Vagina (tissue), 2 donors: ENCODE measurements at regions not wholly inside any gene's neighbourhood (a gene's known extent, or its start where the extent isn't known, plus 50 kb on each side); places are given as distances from the start of the nearest gene placed in this dataset.
A peak's percentile ranks its signal among the peaks of the same experiment; 100 is the strongest.
"Not testable (repeated sequence)": the region's sequence is repeated elsewhere in the genome, so short reads cannot be mapped to it uniquely, and the experiment has no call there.

Experiments
- DNase-seq, 2 donors: peaks; one replicate each; pipeline ENCODE4 v3.0.0-alpha.2; 2017; ENCODE audit errors: extremely low spot score in 2 of 2
- H3K27ac ChIP-seq: fragments of 200-600 bp; sonication (generic); one replicate; pipeline ENCODE4 v1.5.1; 2019
- H3K27me3 ChIP-seq: fragments of 200-600 bp; sonication (generic); one replicate; pipeline ENCODE4 v1.5.1; 2019
- H3K36me3 ChIP-seq, 2 donors: fragments of 200-600 bp; sonication (generic); one replicate each; pipeline ENCODE4 v1.5.1; 2017 to 2019
- H3K4me1 ChIP-seq: fragments of 200-600 bp; sonication (generic); one replicate; pipeline ENCODE4 v1.5.1; 2019
- H3K4me3 ChIP-seq, 2 donors: fragments of 200-600 bp; sonication (generic); 1 replicate in 1 of 2; 2 replicates in 1 of 2; pipeline ENCODE4 v1.5.1; 2016 to 2019
- H3K9me3 ChIP-seq: fragments of 200-600 bp; sonication (generic); one replicate; pipeline ENCODE4 v1.5.1; 2019
- POLR2A ChIP-seq, 2 donors: fragments of 450-650 bp; IDR thresholded peaks; one replicate each; pipeline ENCODE4 v1.6.1; 2017; ENCODE audit warnings: antibody characterized with exemption in 2 of 2, mild to moderate bottlenecking in 2 of 2, moderate library complexity in 2 of 2
- POLR2AphosphoS5 ChIP-seq, 2 donors: sonication (generic); formaldehyde crosslinking; IDR thresholded peaks; one replicate each; pipeline ENCODE4 v1.9.0; 2017; ENCODE audit warnings: antibody characterized with exemption in 2 of 2, mild to moderate bottlenecking in 2 of 2, low read depth in 1 of 2; ENCODE audit not compliant: insufficient read depth in 1 of 2
- intact Hi-C: fragments of 100-400 bp; cut with DNase I; formaldehyde crosslinking; loops from one replicate; pipeline ENCODE4 v1.15.1; 2023

DNA sequence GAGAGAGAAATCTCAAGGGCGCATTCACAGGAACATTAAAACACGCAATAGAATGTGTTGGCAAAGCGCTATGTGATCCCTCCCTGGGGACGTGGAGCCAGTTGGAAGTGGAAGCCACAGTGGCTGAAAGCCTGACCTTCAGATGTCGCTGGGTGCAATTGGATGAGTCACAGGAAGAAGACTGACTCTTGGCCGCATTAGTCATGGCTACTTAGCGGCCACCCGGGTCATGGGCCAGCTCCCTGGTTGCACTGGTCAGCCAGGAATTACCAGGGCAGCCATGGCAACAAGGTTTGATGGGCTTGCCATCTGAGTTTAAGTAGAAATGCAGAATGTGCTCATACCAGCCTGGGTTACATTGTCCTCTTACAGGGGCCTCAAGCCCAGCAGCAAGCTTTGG lies 231.2 kb upstream of the FRG2C start:
- peak in 1 of 2 donors; percentile 89 for DNase-seq
- peak overlapping the region; percentile 84 for H3K27ac ChIP-seq
- TF ChIP-seq POLR2AphosphoS5 (IDR thresholded peaks at IDR 0.05; ENCODE audit: insufficient read depth in 1 of 2, low read depth in 1 of 2): peak; percentile 56 to 79
- H3K27me3 ChIP-seq, H3K36me3 ChIP-seq, H3K9me3 ChIP-seq, intact Hi-C loops, H3K4me3 ChIP-seq: not testable (repeated sequence)
- peaks cover 22% of the 10 kb centered on the region for H3K4me1 ChIP-seq

DNA sequence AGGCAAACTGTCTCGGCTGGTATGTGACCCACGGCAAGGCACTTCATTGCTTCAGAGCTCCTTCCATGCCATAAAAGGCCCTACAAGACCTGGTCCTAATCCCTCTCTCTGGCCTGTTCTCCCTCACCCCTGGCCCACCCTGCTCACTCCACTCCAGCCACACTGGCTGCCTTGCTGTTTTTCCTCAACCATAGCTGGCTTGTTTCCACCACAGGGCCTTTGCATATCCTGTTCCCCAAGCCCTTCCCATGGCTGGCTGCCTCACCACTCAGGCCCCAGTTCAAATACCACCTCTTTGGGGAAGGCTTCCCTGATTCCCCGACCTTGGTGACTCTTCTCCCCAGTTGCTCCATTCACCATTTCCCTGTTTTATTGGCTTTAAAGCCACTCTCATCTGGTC lies 230.8 kb upstream of the FRG2C start:
- DNase-seq, intact Hi-C loops: not testable (repeated sequence)

DNA sequence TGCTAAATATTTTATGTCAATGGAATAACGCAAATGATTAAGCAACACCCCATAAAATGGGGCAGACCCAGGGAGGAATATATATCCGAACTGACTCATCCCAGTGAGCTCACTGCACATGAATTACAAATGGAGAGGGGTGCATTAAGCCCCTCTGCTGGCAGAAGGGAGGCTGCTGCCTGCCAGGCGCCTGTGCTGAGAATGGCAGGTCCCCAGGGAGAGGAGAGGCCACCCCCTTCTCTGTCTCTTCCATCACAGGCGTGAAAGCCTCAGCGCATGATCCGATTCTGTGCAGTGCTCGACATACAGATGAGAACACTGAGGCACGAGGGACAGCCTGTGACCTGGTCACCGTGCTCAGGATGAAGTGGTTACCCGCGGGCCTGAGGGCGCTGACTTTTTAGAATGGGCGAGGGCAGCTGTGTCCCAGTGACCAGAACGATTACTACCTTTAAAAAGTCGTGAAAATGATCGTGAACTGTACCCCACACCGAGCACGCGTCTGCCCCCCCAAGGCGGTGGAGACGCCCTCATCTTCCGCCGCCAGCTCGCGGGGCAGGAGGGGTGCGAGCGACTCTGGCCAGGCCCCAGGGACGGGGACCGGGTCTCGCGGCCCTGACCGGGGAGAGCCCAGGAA lies 229.7 kb upstream of the FRG2C start:
- DNase-seq, H3K36me3 ChIP-seq, intact Hi-C loops, H3K9me3 ChIP-seq, H3K27me3 ChIP-seq: not testable (repeated sequence)
- peak in 1 of 2 donors; percentile 37 for TF ChIP-seq POLR2AphosphoS5 (IDR thresholded peaks at IDR 0.05; ENCODE audit: insufficient read depth in 1 of 2, low read depth in 1 of 2)
- H3K27ac ChIP-seq: peak overlapping the region; percentile 84
- H3K4me3 ChIP-seq: peak overlapping the region; percentile 84 to 86
- H3K4me1 ChIP-seq: peaks cover 22% of the 10 kb centered on the region

More for the DNA sequence above, 230.8 kb upstream of the FRG2C start:
- not testable (repeated sequence) for H3K9me3 ChIP-seq, H3K27me3 ChIP-seq, H3K4me3 ChIP-seq, H3K36me3 ChIP-seq
- Histone ChIP-seq H3K4me1 (peaks cover 22% of the 10 kb centered on the region), H3K27ac (peak overlapping the region; percentile 84)

DNA sequence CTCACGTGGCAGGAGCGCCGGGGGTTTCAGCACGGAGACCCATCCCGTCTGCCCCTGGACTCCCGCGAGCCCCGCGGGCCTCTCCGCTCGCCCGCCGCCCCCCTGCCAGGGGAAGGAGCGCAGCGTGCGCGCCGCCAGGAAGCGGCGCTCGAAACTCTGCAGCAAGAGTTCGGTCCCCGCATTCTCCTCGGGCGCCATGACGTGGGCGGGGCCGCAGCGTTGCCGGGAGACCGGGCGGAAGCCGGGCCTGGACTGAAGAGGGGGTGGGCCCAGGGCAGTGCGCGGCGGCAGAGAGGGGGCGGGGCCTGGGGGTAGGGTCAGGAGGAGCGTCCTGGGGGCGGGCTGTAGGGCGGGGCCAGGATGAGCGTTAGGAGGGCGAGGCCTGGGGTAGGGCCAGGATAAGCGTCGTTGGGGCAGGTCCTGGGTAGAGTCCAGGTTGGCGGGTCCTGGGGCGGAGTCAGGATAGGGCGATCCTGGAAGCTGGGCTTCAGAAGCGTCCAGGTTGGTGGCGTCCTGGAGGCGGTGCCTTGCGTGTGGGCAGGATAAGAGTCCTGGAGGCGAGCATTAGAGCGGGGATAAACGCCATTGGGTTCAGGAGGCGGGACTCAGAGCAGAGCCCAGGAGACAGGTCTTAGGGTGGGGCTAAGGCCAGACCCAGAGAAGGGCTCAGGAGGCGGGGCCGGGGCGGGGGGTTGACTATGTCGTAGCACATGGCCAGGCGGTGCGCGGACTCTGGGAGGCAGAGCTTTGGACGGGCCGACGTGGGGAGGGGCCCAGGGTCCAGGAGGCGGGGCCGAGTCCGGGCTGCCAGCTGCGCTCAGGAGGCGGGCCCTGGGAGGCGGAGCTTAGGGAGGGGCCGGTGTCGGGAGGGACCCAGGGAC lies 229.0 kb upstream of the FRG2C start:
- H3K9me3 ChIP-seq, intact Hi-C loops: not testable (repeated sequence)

DNA sequence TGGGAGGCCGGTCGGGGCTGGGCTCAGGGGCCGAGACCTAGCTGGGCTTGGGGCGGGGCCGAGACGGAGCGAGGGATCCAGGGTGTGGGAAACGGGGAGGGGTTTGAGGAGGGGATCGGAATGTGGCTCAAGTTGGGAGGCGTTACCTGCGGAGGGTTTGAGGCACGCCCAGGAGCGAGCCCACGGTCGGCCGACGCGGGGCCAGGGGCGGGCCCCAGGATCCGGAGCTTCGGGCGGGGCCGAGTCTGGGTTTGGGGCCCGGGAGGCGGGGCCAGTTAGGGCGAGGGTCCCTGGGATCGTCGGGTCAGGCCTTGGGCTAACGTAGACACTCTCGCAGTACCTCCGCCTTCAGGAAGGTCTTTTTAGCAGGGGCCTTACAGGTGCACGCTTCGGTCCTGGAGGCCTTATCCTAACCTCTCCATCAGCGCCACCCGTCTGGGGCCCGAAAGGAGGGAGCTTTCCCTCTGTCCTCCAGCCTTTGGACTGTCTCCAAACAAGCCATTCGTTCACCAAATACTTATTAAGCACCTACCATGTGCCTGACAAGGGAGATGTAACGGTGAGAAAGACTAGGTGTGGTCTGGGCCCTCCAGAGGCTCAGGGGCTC lies 228.2 kb upstream of the FRG2C start:
- peak in 1 of 2 donors; percentile 51 for TF ChIP-seq POLR2AphosphoS5 (IDR thresholded peaks at IDR 0.05; ENCODE audit: insufficient read depth in 1 of 2, low read depth in 1 of 2)
- intact Hi-C loops, H3K9me3 ChIP-seq, H3K36me3 ChIP-seq, H3K27me3 ChIP-seq: not testable (repeated sequence)
- Histone ChIP-seq H3K4me3 (peak overlapping the region; percentile 84 to 86), H3K4me1 (peaks cover 22% of the 10 kb centered on the region), H3K27ac (peak overlapping the region; percentile 84)
- peak in 1 of 2 donors; percentile 91 for DNase-seq

More for the DNA sequence above, 229.0 kb upstream of the FRG2C start:
- Histone ChIP-seq H3K27ac (peak overlapping the region; percentile 84), H3K4me3 (peak overlapping the region; percentile 84 to 86), H3K4me1 (peaks cover 22% of the 10 kb centered on the region)
- TF ChIP-seq POLR2A (IDR thresholded peaks at IDR 0.05): peak in 1 of 2 donors; percentile 52
- peak in 1 of 2 donors; percentile 69 for TF ChIP-seq POLR2AphosphoS5 (IDR thresholded peaks at IDR 0.05; ENCODE audit: insufficient read depth in 1 of 2, low read depth in 1 of 2)
- not testable (repeated sequence) for H3K36me3 ChIP-seq, H3K27me3 ChIP-seq
- peak; percentile 99 for DNase-seq

DNA sequence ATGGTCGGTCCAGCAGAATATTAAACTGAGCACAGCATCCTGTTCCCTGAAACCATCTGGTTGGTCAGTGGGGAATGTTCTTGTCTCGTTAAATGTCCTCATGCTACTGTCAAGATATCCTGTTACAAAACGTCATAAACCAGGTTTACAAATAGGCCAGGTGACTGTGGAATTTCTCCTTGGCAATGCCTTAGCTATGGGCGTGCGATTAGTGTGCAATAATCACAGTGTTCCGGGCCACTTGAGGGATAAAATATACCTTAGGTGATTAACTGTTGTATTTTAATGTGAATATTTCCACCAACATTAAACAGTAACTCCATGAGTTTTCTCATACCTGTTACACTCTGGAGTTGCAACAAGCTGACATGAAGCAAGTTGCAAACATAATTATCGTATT lies 223.1 kb upstream of the FRG2C start:
- not testable (repeated sequence) for DNase-seq, H3K27me3 ChIP-seq

DNA sequence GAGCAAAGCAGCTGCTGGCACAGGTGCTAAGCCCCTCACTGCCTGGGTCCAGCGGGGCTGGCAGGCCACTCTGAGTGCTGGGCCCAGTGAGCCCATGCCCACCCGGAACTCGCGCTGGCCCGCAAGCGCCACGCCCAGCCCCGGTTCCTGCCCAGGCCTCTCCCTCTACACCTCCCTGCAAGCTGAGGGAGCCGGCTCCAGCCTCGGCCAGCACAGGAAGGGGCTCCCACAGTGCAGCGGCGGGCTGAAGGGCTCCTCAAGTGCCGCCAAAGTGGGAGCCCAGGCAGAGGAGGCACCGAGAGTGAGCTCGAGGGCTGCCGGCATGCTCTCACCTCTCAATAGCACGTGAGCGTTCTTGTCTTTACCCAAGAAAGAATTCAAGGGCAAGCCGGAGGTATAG lies 219.5 kb upstream of the FRG2C start:
- intact Hi-C loops, H3K36me3 ChIP-seq, H3K4me3 ChIP-seq, H3K4me1 ChIP-seq, H3K9me3 ChIP-seq, H3K27me3 ChIP-seq, H3K27ac ChIP-seq, DNase-seq: not testable (repeated sequence)

More for the DNA sequence above, 223.1 kb upstream of the FRG2C start:
- H3K9me3 ChIP-seq, H3K27ac ChIP-seq, intact Hi-C loops, H3K4me3 ChIP-seq, H3K36me3 ChIP-seq, H3K4me1 ChIP-seq: not testable (repeated sequence)

DNA sequence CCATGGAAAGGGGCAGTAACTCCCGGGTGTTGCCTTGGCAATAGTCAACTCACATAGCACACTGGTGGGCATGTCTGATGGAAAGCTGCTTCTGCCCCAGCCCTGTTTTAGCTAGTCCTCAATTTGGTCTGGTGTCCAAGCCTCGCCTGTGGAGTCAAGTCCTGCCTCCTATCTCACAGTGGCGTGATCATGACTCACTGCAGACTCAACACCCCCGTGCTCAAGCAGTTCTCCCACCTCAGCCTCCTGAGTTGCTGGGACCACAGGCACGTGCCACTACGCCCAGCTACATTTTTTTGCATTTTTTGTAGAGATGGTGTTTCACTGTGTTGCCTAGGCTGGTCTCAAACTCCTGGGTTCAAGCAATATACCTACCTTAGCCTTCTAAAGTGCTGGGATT lies 218.9 kb upstream of the FRG2C start:
- H3K36me3 ChIP-seq, intact Hi-C loops, DNase-seq, H3K4me1 ChIP-seq, H3K9me3 ChIP-seq, H3K4me3 ChIP-seq, H3K27me3 ChIP-seq, H3K27ac ChIP-seq: not testable (repeated sequence)

DNA sequence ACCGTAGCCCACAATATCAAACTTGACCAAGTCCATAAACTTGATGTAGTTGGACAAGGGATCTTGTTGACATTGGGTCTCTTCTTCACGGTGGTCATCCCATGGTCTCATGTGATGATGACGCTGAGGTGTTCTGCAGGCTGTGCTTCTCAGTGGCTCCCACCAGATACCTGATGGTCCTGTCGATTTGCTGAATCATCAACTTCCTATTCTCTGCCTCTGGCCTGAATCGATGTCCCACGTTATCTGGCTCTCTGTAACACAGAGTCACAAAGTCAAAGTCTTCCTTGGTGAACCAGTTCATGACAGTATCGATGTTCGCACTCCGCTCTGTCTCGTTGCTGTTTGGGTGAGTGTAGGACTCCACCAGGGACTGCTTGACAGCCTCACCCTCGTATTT lies 217.2 kb upstream of the FRG2C start:
- intact Hi-C loops, DNase-seq, H3K4me1 ChIP-seq, H3K27me3 ChIP-seq, H3K27ac ChIP-seq, H3K4me3 ChIP-seq, H3K36me3 ChIP-seq, H3K9me3 ChIP-seq: not testable (repeated sequence)

DNA sequence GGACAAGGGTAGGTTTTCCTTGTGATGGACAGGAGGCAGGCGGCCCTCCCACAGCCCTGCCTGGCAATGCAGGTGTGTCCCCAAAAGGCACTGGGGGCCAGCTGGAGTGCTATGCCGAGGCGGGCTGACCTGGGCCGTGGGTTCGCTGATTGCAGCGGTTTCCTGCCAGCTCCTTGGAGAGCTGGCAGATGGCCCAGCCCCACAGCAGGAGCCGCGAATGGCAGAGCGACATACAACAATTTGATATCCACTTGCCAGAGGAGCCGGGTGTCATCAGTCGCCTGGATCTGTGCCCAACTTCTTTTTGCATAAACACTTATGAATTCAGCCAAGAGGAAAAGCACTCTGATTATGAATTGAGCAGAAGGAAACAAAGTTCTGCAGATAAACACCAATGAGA lies 210.8 kb upstream of the FRG2C start:
- intact Hi-C loops, DNase-seq, H3K4me3 ChIP-seq: not testable (repeated sequence)

DNA sequence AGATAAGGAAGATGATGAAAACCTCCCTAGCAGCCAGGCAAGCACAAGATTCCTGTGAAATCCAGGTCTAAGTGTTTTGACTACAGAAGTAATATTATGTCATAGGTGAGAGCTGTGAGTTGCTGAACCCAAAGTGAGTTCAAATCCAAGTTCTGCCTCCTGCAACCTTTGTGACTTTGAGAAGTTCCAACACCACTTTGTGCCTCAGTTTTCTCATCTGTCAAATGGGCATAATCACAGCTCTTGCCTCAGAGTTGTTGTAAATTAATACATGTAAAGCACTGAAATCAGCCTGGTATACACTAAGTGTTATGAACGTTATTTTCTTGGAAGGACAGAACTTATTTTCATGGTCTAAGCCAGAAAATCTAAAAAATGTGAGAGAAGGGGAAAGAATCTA lies 210.3 kb upstream of the FRG2C start:
- H3K4me1 ChIP-seq, intact Hi-C loops, H3K27ac ChIP-seq, DNase-seq, H3K27me3 ChIP-seq, H3K36me3 ChIP-seq, H3K9me3 ChIP-seq, H3K4me3 ChIP-seq: not testable (repeated sequence)

More for the DNA sequence above, 210.8 kb upstream of the FRG2C start:
- not testable (repeated sequence) for H3K36me3 ChIP-seq, H3K27me3 ChIP-seq, H3K4me1 ChIP-seq, H3K27ac ChIP-seq, H3K9me3 ChIP-seq

DNA sequence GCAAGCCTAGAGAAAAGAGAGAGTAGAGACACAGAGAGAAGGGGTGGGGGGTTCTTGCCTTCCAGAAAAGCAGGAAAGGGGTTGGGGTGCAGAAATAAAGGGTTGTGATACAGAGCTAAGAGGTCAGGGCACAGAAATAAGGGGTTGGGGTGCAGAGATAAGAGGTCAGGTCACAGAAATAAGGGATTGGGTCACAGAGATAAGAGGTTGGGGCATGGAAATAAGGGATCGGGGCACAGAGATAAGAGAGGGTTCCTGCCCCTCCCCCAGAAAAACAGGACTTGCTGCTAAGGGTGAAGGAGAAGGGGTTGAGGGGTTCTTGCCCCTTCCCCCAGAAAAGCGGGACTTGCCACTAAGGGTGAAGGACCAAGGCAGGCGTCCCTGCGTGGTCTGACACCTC lies 189.6 kb upstream of the FRG2C start:
- H3K27ac ChIP-seq, H3K4me1 ChIP-seq, DNase-seq, H3K4me3 ChIP-seq, H3K9me3 ChIP-seq, H3K27me3 ChIP-seq, H3K36me3 ChIP-seq, intact Hi-C loops: not testable (repeated sequence)

DNA sequence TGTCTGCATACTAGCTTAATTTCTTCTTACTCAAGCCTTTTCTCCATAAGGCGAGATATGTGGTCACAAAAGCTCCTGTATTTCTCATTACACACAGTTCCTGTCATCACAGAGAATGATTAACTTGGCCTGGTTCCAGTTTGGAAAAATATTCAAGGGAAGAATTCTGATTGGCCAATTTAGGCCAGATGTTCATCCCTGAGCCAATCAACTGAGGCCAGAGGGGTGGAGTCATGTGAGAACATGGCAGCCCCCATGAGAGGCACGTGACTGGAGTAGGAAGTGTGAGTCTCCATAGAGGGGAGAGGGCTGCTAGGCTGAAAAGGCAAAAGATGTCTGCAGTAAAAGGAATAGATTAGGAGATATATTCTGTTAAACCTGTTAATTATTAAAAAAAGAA lies 167.5 kb upstream of the FRG2C start:
- H3K9me3 ChIP-seq, DNase-seq, H3K4me3 ChIP-seq, intact Hi-C loops, H3K27me3 ChIP-seq, H3K4me1 ChIP-seq, H3K36me3 ChIP-seq, H3K27ac ChIP-seq: not testable (repeated sequence)
